OCI-LY7 (cell line): ENCODE measurements at regions not wholly inside any gene's neighbourhood (a gene's known extent, or its start where the extent isn't known, plus 50 kb on each side); places are given as distances from the start of the nearest gene placed in this dataset.

Experiments used
- BruUV-seq: library from RNA; stranded (reverse); fragments of 400-500 nt; replicated peaks from 2 replicates; lab custom pipeline; 2021; lab: Mats Ljungman, UMichigan
- CTCF ChIA-PET: fragments of 300-600 bp; sonication (Branson Sonifier 250); formaldehyde crosslinking; loops from one replicate; lab custom pipeline; 2022; ENCODE audit warnings: antibody characterized with exemption; ENCODE audit not compliant: unreplicated experiment; lab: Charles Lee
- POLR2A ChIA-PET: fragments of 300-600 bp; sonication (Branson Sonifier 250); formaldehyde crosslinking; loops from one replicate; lab custom pipeline; 2022; ENCODE audit warnings: antibody characterized with exemption; lab: Charles Lee
- DNase-seq: peaks from one replicate; pipeline ENCODE4 v3.0.0-alpha.2; 2015; ENCODE audit warnings: low spot score
- H2AFZ ChIP-seq: fragments of 200-600 bp; sonication (generic), shearing (Covaris generic); 2 replicates; pipeline ENCODE4 v1.6.1; 2014; ENCODE audit warnings: mild to moderate bottlenecking, antibody characterized with exemption, low read length, moderate library complexity
- H3K27ac ChIP-seq: fragments of 200-600 bp; sonication (generic); 2 replicates; pipeline ENCODE4 v1.5.1; 2014; ENCODE audit warnings: mixed run types, low read depth, mild to moderate bottlenecking, moderate library complexity, low read length, inconsistent platforms; ENCODE audit not compliant: poor library complexity, severe bottlenecking
- H3K36me3 ChIP-seq: fragments of 200-600 bp; sonication (generic); 2 replicates; pipeline ENCODE4 v1.6.1; 2014; ENCODE audit warnings: mild to moderate bottlenecking, antibody characterized with exemption, low read length, moderate library complexity, mixed read lengths; ENCODE audit not compliant: insufficient read depth
- H3K4me1 ChIP-seq: fragments of 200-600 bp; sonication (generic); 2 replicates; pipeline ENCODE4 v1.5.1; 2014; ENCODE audit warnings: mild to moderate bottlenecking, low read length; ENCODE audit not compliant: insufficient read depth, poor library complexity, severe bottlenecking
- H3K4me2 ChIP-seq: fragments of 200-600 bp; sonication (generic); 2 replicates; pipeline ENCODE4 v1.6.1; 2014; ENCODE audit warnings: mild to moderate bottlenecking, low read length
- H3K4me3 ChIP-seq: fragments of 200-600 bp; sonication (generic); 2 replicates; pipeline ENCODE4 v1.5.1; 2014; ENCODE audit warnings: mild to moderate bottlenecking, low read depth, low read length; ENCODE audit not compliant: poor library complexity, severe bottlenecking
- H3K79me2 ChIP-seq: fragments of 200-600 bp; sonication (generic); 2 replicates; pipeline ENCODE4 v1.6.1; 2016; ENCODE audit warnings: low read depth, mild to moderate bottlenecking, low read length, moderate library complexity, mixed read lengths; ENCODE audit not compliant: insufficient read depth
- H3K9me2 ChIP-seq: fragments of 200-600 bp; sonication (generic); 2 replicates; pipeline ENCODE4 v1.6.1; 2016; ENCODE audit warnings: mild to moderate bottlenecking, low read length, mixed read lengths; ENCODE audit not compliant: insufficient read depth
- H3K9me3 ChIP-seq: fragments of 200-600 bp; sonication (generic); 2 replicates; pipeline ENCODE4 v1.6.1; 2014; ENCODE audit warnings: mild to moderate bottlenecking, mixed run types, low read length, mixed read lengths
- H4K20me1 ChIP-seq: fragments of 200-600 bp; sonication (generic); 2 replicates; pipeline ENCODE4 v1.6.1; 2014; ENCODE audit warnings: mild to moderate bottlenecking, antibody characterized with exemption, low read length, moderate library complexity, mixed read lengths; ENCODE audit not compliant: insufficient read depth
- CTCF ChIP-seq: fragments of 200-600 bp; sonication (generic); conservative IDR thresholded peaks from 2 replicates; pipeline ENCODE4 v1.5.1; 2014; ENCODE audit warnings: mild to moderate bottlenecking, antibody characterized with exemption, low read length, moderate library complexity, mixed read lengths
- EZH2phosphoT487 ChIP-seq: fragments of 200-600 bp; sonication (generic); IDR thresholded peaks from 2 replicates; pipeline ENCODE4 v1.6.1; 2018; ENCODE audit warnings: low read depth, borderline replicate concordance, mild to moderate bottlenecking, mixed run types, antibody characterized with exemption, low read length, moderate library complexity, mixed read lengths
- intact Hi-C: fragments of 100-400 bp; cut with micrococcal nuclease; formaldehyde crosslinking; loops from one replicate; pipeline ENCODE4 v1.10.0; 2022; ENCODE audit not compliant: unreplicated experiment

- Histone ChIP-seq H3K9me2 (no peaks in the 10 kb centered on the region), H3K36me3 (no peaks in the 10 kb centered on the region), H3K4me2 (no peak overlapping the region), H4K20me1 (no peaks in the 10 kb centered on the region), H3K27ac (no peak overlapping the region), H3K9me3 (no peaks in the 10 kb centered on the region), H3K4me3 (no peak overlapping the region), H3K79me2 (no peaks in the 10 kb centered on the region), H3K4me1 (no peaks in the 10 kb centered on the region), H2AFZ (no peak overlapping the region)
- intact Hi-C loops = no loop called here
- ChIA-PET POLR2A (no interaction called here), CTCF (no interaction called here)
- DNase-seq = no peak
- TF ChIP-seq CTCF (no peak), EZH2phosphoT487 (no peak)
- BruUV-seq = no TSS peak
Measured at GRCh38 chr9:86642721-86643120, 288.5 kb upstream of the TUT7 start.

DNA sequence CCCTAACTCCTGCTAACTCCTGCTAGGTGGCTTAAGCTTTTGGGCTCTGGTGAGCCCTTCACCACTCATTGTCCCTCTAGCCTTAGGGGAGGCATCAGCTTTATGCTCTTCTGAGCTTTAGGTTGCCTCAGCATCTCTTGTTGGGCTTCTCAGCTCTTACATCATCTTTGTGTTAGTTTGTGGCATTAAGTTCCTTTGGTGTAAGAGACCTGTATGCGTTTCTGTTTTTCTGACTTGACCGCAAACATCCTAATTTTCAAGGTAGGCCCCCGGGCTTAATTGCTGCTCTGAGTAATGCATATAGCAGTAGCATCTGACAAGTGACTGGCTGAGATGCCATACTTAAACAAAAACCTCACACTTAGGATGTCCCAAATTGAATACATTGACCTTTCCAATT is 287.8 kb upstream of the TUT7 start:
- no TSS peak for BruUV-seq
- no peaks in the 10 kb centered on the region for H3K79me2 ChIP-seq
- no peak overlapping the region for H3K4me2 ChIP-seq
- no peaks in the 10 kb centered on the region for H3K9me3 ChIP-seq
- H3K36me3 ChIP-seq = no peaks in the 10 kb centered on the region
- H2AFZ ChIP-seq = no peak overlapping the region
- H4K20me1 ChIP-seq = no peaks in the 10 kb centered on the region
- TF ChIP-seq EZH2phosphoT487 = no peak
- no peak overlapping the region for H3K4me3 ChIP-seq
- no peaks in the 10 kb centered on the region for H3K4me1 ChIP-seq
- H3K27ac ChIP-seq = no peak overlapping the region
- H3K9me2 ChIP-seq = no peaks in the 10 kb centered on the region
- ChIA-PET CTCF (no interaction called here), POLR2A (no interaction called here)
- intact Hi-C loops = no loop called here
- DNase-seq = no peak

DNA sequence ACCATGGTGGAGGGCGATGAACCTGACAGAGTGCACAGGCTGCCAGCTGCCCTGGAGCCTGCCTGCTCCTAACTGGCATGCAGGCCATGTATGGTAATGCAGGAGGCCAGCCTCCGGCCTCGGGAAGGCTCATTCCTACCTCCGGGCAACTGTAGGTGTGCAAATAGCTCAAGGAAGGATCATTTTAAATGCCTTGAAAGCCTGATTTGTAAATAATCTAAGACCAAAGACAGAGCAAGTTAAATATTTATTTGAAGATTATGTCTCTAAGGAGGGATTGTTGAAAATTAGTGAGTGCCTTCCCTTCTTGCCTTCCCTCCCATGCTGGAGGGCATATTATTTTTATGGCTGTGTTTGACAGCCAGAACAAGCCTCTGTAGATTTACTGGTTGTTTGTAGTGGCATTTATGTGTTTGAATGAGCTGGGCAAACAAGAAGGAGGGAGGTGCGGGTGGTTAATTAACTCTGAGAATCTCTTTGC is 285.7 kb upstream of the TUT7 start:
- intact Hi-C loops = no loop called here
- no peak overlapping the region for H3K4me3 ChIP-seq
- no peak overlapping the region for H2AFZ ChIP-seq
- DNase-seq = no peak
- no peaks in the 10 kb centered on the region for H3K9me2 ChIP-seq
- ChIA-PET POLR2A (no interaction called here), CTCF (no interaction called here)
- H3K36me3 ChIP-seq = no peaks in the 10 kb centered on the region
- H3K9me3 ChIP-seq = no peaks in the 10 kb centered on the region
- no peak overlapping the region for H3K27ac ChIP-seq
- BruUV-seq = no TSS peak
- no peak overlapping the region for H3K4me2 ChIP-seq
- no peaks in the 10 kb centered on the region for H3K4me1 ChIP-seq
- H4K20me1 ChIP-seq = no peaks in the 10 kb centered on the region
- TF ChIP-seq EZH2phosphoT487 = no peak
- TF ChIP-seq CTCF = no peak
- H3K79me2 ChIP-seq = no peaks in the 10 kb centered on the region
